Omental fat pad (tissue), 3 donors: ENCODE measurements at regions not wholly inside any gene's neighbourhood (a gene's known extent, or its start where the extent isn't known, plus 50 kb on each side); places are given as distances from the start of the nearest gene placed in this dataset.

Source experiments
- ATAC-seq: fragments of 150-250 bp; one replicate; pipeline ENCODE4 v1.9.1; 2016; ENCODE audit warnings: mild to moderate bottlenecking, moderate library complexity; ENCODE audit not compliant: low FRiP score
- DNase-seq: peaks from one replicate; pipeline ENCODE4 v3.0.0-alpha.2; 2019; ENCODE audit warnings: low spot score
- CTCF ChIP-seq, 3 donors: fragments of 450-650 bp; IDR thresholded peaks; one replicate each; pipeline ENCODE4 v1.5.1; 2016 to 2017; ENCODE audit warnings: antibody characterized with exemption in 3 of 3, mild to moderate bottlenecking in 3 of 3, moderate library complexity in 2 of 3

DNA sequence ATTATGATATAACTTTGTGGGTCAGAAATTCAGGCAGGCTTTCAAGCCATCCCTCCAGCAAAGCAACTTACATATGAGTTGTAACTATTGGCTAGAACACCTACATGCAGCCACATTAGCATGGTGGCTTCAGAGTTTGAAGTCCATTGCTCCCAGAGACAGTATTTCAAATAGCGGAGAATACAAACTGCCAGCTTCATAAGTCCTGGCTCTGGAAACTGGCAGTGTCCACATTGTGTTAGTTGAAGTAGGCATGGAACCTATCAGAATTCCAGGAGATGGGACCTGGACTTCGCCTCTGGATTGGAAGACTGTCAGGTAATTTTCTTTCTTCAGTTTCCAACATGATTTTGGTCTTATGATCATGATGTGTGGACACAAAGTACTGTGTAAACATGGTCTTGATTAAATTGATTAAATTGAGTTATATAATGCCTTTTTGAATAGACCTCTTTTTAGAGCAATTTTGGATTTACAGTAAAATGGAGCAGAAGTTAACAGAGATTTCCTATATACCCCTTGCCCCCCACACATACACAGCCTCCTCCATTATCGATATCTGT, 209.9 kb upstream of the NAV2 start:
- DNase-seq (no peak), ATAC-seq (no peak)
- TF ChIP-seq CTCF (IDR thresholded peaks at IDR 0.05) = no peak

DNA sequence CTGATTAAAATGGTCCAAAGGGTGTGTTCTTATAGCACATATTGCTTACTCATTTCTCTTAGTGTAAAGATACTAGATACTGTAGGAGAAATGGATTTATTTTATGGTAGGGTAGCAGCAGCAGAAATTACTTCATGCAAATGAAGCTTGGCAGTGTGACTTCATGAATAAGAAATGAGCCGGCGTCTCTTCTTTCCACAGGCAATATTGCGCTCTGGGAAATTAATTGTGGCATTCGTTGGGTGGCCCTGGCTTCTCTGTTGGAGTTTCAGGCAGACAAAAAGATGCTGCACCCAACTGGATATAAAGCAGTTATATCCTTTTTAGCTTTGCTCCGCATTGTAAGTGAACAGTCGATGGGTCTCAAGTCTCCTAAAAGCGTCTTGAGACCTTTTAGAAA, 211.0 kb upstream of the NAV2 start:
- no peak for ATAC-seq
- TF ChIP-seq CTCF (IDR thresholded peaks at IDR 0.05) = no peak
- DNase-seq = no peak

GRCh38 chr11:19499999-19500398, 212.6 kb upstream of the NAV2 start:
- TF ChIP-seq CTCF (IDR thresholded peaks at IDR 0.05) = no peak
- no peak for DNase-seq
- peak; percentile 45 for ATAC-seq

DNA sequence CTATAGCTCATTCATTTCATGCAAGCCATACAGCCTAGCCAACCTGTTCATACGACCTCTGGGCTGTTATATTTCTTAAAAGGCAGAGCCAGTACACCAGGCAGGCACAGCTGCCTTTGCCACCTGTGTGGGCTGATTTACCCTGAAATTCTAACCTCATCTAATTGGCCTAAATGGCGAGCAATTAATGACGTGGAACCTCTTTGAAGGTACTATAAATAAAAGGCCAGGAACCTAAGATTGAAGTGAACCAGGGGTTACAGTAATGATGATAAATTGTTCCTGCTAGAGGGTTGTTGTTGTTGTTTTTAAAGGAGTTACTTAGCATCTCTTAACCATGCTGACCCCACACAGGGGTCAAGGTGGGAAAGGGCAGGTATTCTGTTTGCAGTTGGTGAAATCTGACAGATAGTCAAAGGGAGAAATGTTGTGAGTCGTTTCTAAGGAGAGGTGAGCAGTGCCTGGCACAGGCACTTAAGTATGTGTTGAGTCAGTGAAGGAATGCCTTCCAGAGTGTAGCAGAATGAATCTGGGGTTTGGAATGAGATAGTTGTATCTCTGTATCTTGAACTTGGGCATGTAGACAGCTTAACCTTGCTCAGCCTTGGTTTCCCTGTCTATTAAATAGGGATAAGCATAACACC, 213.5 kb upstream of the NAV2 start:
- ATAC-seq = peak; percentile 94

DNA sequence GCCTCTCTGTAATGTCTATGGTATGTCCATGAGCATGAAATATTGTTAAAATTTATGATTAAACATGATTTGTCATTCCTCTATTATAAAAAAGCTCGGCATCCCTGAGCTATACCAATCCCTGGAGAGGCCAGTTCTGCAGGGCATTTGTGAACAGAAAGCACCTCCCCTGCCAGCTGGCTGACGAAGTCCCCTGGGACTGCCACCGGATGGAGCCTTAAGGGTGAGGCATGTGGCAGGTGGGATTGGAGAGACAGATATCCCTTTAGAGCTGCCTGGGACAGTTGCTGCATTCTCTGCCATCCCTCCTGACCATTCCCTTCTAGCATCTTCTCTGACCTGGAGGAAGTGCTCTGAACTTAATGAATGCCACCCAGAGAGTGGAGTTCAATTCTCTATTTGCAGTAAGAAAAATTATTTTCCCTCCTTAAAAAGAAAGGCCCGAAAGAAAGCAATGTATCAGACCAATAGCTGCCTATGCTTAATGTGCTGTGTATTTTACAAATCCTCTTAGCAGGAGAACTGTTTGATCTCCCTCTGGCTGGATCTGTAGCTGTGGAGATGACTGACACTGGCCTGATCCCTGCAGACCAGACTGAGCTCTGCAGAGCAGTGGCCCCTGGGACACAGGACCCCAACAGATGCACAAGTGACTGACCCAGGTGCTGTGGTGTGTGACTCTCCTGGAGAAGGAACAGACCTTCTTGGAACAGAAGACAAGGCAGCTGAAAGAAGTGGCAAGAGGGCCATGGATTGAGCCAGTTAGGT, 219.0 kb upstream of the NAV2 start:
- DNase-seq = no peak
- ATAC-seq = no peak
- no peak for TF ChIP-seq CTCF (IDR thresholded peaks at IDR 0.05)

More for the DNA sequence above, 213.5 kb upstream of the NAV2 start:
- no peak for TF ChIP-seq CTCF (IDR thresholded peaks at IDR 0.05)
- DNase-seq = no peak

DNA sequence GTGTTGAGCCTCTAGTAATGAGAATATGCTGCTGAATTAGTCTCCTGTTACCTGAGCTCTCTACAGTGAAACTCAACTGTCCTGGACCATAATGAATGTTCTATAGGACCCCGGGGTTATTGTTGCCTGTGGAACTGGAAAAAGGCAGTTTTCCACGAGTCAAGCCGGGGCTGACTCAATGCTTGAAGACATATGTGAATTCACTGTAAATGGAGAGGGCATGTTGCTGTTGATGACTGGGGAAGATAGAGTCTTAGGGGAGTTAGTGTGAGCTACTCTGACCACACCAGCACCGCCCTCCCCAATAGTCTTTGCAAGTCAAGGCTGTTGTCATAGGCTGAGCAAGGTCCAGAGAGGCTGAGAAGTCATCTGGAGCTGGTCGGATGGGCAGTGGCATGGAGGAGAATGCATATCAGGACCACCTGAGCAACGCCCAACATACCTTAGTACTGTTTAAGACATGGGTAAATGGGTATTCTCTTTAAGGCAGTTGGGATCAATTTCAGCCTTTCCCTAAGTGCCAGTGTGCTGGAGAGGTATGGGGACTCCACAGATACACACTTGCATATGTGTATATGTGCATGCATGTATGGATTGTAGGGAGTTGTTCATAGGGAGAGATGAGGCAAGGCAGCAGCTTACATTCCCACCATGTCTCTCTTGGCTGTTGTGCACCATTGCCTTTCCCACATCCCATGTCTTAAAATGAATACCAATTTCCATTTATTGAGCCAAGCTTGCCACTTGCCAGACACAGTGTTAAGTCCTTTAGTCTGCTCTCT, 230.1 kb upstream of the NAV2 start:
- no peak for TF ChIP-seq CTCF (IDR thresholded peaks at IDR 0.05)
- DNase-seq = no peak
- no peak for ATAC-seq
